ENCODE measurements at regions not wholly inside any gene's neighbourhood (a gene's known extent, or its start where the extent isn't known, plus 50 kb on each side); places are given as distances from the start of the nearest gene placed in this dataset.
A peak's percentile ranks its signal among the peaks of the same experiment; 100 is the strongest.
"Not testable (repeated sequence)": the region's sequence is repeated elsewhere in the genome, so short reads cannot be mapped to it uniquely, and the experiment has no call there.

DNA sequence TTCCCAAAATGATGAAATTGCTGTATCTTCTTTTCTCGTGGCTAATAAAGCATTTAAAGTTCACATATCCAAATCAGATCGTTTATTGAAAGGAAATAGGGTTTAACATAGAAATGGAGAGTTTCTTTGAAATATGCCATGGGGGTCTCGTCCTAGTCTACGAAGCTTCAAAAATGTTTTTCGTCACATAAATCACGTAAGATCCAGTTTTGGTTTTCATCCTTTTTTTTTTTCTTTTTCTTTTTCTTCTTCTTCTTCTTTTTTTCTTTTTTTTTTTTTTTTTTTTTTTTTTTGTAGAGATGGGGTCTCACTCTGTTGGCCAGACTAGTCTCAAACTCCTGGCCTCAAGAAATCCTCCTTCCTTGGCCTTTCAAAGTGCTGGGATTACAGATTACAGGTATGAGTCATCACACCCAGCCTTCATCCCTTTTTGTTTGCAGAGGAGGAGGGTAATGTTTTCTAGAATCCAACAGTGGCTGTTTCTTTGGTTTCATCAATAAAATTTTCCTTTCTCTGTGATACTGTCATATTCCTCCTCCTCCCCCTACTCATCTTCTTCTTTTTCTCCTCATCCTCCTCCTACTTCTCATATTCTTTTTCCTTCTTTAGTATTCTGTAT is 94.7 kb upstream of the LOC128125822 start:
- no peak for DNase-seq

DNA sequence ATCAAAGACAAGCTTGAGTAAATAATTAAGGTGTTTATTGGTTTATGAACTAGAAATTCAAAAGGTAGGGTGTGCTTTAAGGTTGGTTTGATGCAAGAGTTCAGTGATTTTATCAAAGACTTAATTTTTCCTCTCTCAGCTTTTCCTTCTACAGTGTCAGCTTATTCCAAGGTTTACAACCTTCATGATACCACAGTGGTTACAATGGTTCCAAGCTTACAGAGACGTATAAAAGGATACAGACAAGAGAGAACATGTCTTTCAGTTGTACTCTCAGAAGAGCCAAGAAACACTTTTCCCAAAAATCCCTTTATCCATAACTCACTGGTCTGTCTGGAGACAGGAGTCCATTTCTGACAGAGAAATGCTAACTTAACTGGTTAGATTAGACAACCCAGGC is 93.5 kb upstream of the LOC128125822 start:
- no peak for DNase-seq

GRCh38 chr6:63486196-63486595 is 86.1 kb upstream of the LOC128125822 start:
- no peak for DNase-seq

- no peak for DNase-seq
These were observed 85.0 kb upstream of the LOC128125822 start for GRCh38 chr6:63487103-63487813.

DNA sequence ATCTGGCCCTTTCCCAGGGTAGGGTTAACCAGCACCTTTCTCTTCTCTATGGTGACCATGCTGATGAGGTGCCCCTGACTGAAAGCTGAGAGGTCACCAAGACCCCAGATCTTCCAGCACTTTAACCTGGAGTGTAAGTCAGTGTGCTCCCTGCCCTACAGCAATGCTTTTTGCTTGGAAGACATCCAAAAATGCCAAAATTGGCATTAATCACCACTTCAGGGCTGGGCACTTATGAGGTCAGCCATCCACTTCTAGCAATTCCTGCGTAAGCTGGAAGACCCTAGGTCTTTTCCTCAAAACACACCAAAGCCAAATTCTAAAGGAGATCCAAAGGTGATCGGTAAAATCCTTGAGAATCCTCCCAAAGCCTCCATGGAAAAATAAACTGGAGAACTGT is 81.2 kb upstream of the LOC128125822 start:
- no peak for DNase-seq

DNA sequence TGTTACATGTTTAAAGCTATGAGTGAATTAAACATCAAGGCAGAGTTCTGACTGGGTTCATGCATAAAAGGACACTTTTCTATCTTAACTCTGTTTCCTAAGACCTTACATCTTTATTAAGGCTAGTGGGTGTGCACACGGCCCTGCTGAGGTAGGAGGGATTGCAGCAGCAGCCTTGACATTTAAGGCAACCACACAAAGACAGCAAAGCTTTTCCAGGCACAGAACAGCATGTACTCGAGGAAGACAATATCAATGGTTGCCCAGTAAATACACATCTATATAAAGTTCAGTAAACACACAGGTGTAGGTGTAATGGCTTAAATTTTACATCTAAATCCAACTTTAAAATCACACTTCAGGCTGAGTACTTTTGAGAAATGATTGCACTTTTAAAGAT is 79.8 kb upstream of the LOC128125822 start:
- no peak for DNase-seq

DNA sequence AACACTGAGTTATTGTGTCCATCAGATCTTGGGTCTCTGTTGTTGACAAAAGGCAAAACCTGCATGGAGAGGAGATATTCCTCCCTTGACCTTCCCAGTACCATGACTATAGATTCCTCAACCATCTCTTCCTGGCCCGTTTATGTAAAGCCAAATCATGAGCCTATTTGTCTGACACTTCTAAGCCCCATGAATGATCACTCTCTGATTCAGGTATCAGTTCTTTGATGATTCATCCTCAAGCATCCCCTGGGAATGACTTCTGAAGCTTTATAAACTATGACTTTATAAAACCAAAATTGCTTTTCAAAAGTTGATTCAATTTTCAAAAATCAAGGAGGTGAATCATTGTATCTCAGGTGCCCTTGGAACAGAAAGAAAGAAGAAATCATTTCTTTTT is 78.7 kb upstream of the LOC128125822 start:
- DNase-seq, result no peak

DNA sequence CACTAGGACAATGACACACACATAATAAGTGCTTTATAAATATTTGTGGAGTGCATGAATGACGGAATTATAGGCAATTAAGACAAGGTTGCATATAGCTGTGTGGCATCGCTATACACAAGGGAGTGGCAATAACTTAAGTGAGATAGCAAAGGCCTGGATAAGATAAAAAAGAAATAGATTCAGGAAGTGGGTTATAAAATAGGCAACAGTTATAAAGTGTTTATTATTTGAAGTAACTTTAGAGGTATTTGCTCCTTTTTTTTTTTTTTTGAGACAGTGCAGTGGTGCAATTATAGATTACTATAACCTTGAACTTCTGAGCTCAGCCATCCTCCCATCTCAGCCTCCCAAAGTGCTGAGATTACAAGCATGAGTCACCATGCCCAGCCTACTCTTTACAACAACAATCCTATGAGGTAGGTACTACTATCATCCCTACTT is 75.9 kb upstream of the LOC128125822 start:
- no peak for DNase-seq

GRCh38 chr6:63502156-63502555 is 70.1 kb upstream of the LOC128125822 start:
- no peak for DNase-seq

DNA sequence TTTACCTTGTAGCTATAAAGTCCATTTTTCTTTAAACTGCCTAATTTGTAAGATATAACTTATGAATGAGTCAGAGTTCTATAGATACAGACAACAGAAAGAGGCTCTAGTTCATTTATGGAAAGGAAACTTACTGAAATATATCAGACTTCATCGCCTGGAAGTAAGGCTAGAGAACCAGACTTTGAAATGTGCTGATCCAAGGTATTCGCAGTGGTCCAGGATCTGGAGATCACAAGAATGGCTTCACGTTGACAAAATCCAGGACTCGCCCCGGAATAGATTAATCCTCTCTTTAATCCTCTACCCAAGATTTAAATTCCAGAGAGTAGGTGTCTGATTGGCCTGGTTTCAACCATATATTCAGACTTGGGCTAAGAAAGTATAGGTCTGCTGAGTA is 69.1 kb upstream of the LOC128125822 start:
- DNase-seq, result no peak

DNA sequence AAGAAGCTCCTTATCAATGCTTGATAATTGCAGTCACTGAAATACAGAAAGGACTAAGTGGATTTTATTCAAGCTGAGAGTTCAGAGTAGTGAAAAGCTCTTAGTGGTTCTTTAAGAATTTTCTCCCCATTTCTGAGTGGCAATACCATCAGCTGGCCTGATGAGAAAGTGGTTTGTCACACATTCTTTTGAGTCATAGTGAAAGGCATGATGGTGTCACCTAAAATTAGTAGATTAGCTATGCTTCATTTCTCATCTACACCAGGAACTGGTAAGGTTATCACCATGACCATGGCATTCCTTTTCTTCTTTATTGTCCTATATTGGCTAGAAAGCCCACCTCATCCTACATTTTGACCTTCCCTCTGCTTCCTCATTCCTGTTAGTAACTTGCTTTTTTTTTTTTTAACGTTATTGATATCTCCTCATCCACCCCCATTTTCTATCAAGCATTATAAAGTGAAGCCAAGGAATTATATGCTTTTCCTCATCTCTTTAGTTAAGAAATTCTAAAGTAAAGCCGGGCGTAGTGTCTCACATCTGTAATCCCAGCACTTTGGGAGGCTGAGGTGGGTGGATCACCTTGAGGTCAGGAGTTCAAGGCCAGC is 67.4 kb upstream of the LOC128125822 start:
- no peak for DNase-seq

DNA sequence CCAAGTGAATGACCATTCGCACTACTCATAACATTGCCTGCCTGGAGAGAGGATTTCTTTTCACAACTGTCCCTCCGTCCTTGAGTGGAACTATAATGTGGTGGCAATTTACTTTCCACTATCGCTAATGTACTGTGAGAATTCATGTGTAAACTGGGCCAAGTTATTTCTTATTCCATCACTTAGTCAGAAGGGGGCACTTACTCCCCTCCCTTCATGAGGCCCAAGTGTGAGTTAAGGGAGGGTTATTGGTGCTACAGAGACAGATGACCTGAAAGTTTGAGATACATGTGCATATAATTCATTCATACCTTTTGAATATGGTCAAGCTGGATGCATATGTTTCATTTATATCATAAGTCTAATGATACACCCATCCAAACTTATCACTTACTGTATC is 65.2 kb upstream of the LOC128125822 start:
- no peak for DNase-seq

- peak; percentile 8 for DNase-seq
These were observed 62.5 kb upstream of the LOC128125822 start for GRCh38 chr6:63509652-63510352.

DNA sequence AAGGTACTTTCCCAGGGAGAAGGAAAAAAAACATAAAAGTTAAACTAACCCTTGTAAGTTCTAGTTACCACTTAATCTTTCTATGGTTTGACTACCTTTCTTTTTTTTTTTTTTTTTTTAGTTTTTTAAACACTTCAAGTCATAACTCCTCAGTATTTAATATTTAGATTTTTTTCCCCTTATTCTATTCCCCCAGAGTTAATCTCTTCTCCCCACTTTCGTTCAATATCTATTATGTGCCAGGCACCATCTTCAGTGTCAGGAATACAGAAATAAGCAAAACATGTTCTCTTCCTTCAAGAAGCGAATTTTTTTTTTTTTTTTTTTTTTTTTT is 62.0 kb upstream of the LOC128125822 start:
- no peak for DNase-seq

- DNase-seq, result no peak
These were observed 61.4 kb upstream of the LOC128125822 start for GRCh38 chr6:63510849-63511248.

DNA sequence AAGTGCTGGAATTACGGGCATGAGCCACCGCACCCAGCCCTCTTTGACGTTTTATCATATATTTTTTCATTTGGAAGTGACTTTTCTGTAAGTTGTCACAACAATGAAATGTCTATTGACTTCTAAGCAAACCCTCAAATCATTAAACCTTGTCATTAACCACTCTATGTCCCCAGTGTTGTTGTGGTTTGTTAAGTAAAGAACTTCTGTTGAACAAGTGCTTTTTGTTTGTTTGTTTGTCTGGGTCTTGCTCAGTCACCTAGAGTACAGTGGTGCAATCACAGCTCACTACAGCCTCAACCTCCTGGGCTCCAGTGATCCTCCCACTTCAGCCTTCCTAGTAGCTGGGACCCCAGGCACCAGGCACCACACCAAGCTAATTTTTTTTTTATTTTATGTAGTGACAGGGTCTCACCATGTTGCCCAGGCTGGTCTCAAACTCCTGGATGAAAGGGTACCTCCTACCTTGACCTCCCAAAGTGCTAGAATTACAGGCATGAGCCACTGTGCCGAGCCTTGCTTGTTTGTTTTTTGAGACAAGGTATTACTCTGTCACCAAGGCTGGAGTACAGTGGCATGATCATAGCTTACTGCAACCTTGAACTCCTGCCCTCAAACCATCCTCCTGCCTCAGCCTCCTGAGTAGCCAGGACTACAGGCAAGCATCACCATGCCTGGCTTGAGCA is 57.6 kb upstream of the LOC128125822 start:
- DNase-seq, result no peak

DNA sequence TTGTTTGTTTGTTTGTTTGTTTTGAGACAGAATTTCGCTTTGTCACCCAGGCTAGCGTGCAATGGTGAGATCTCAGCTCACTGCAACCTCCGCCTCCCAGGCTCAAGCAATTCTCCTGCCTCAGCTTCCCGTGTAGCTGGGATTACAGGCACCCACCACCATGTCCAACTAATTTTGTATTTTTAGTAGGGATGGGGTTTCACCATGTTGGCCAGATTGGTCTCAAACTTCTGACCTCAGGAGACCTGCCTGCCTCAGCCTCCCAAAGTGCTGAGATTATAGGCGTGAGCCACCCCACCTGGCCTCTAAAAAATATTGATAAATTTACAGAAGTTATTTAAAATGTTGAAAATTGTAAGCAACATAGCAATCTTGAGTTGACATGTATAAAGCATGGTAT is 57.1 kb upstream of the LOC128125822 start:
- DNase-seq, result not testable (repeated sequence)

- no peak for DNase-seq
These were observed 55.9 kb upstream of the LOC128125822 start for GRCh38 chr6:63516186-63516944.

DNA sequence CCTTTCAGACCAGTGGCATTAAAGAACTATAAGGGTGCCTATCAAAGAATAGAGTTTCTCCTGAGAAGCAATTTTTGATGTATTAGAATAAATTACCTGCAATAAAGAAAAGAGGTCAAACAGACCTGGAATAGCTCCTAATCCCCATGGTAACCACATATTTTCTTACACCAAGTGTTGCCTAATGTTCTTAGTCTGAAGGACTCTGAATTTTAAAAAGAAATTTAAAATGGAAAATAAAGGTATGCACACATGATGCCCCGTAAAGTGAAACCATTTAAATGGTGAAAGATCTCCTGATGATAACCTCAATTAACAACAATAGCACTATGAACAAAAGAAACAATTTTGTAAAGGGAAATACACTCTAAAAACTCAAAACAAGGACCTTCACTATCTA is 55.1 kb upstream of the LOC128125822 start:
- DNase-seq, result no peak

DNA sequence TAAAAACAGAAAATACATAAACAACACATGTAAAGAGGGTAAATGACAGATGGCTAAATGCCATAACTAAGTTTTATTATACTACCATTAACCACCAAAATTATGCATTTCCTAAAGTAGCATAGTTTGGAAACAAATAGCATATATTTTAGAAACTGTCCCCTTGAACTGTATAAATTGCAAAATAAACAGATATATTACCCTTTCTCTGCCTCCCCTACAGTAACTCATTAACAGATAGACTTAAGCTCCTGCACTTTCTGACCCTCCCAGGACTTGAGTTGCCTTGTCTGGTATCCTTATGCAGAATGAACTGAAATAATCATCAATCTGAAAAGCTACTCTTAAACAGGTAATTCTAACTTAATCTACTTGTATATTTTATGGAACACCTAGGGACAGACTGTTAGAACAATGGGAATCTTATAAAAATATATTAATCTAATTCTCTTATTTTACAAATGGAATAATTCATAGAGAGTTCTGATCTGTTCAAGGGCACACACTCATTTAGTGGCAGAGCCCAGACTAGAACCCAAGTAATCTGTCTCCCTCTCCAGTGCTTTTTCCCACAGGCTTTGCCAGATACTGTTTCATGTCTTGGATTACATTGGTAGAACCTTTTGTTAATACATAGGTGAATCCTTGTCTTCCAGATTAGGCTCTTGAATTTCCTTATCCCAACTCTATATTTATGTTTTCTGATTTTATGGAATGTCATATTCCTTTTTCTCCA is 50.6 kb upstream of the LOC128125822 start:
- peak; percentile 11 for DNase-seq
